GM12874 (cell line): ENCODE measurements at regions not wholly inside any gene's neighbourhood (a gene's known extent, or its start where the extent isn't known, plus 50 kb on each side); places are given as distances from the start of the nearest gene placed in this dataset.

Source experiments
- CTCF ChIP-seq: IDR thresholded peaks from 2 replicates; pipeline ENCODE4 v1.5.1; 2011; ENCODE audit warnings: low read depth, mild to moderate bottlenecking, control low read depth, low read length, moderate library complexity; ENCODE audit not compliant: insufficient read depth

DNA sequence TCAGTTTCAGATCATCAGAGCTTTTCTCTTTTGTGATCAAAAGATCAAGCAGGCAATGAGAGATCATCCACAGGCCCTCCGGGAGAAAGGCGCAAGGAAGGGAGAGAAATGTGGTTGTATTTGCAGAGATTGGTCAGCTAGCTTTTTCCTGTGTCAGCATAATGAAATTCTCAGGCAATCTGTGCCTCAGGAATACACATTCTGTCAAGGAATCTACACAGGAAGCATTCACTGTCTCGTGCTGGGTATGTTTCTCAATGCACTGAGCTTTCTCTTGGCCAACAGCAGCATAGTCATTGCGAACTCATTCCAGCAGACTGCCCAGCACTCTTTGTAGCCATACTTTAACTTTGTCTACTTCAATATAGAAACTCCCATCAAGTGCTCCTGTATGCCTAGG is 413.7 kb downstream of the PPP3CA start:
- TF ChIP-seq CTCF: no peak

- no peak for TF ChIP-seq CTCF
Measured at GRCh38 chr4:100929758-100930157, 411.9 kb upstream of the EMCN start.

- no peak for TF ChIP-seq CTCF
Measured at GRCh38 chr4:100929135-100929534, 411.3 kb upstream of the EMCN start.

DNA sequence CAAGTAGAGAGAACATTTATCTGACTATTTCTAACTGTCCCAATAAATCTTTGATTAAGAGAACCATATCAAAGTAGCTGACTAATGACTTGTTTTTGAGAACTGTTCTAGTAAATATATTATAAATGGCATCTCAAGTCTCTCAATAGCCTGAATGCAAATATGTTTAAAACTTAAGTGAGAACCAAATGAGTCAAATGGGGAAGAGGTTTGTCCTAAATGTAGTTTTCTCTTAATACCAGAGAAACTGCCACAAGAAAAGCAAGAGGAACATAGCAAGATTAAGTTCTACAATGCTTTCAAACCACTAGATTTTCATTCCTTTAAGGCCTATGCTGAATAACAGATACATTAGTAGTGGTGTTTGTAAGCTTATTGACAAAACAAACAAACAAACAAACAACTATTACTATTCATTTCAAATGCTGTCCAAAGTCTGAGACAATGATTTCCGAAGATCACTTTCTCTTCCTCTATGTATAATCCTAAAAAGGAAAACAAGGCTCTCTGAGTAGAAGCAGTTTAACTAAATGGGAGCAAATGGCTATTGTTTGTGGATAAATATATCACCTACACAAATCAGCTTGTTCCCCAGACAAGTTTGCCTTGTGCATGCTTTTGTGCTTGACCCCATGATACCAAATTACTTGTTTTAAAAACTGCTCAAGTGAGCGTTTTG is 408.4 kb upstream of the EMCN start:
- TF ChIP-seq CTCF: no peak

DNA sequence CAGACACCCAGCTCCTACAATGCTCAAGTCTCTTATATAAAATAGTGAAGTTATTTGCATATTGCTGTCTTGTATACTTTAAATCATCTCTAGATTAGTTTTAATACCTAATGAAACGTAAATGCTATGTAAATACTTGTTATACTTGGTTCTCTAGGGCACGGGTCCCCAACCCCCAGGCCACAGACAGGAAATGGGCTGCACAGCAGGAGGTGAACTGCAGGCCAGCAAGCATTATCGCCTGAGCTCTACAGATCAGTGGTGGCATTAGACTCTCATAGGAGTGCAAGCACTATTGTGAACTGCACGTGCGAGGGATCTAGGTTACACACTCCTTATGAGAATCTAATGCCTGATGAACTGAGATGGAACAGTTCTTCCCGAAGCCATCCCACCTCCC is 395.9 kb upstream of the EMCN start:
- no peak for TF ChIP-seq CTCF

DNA sequence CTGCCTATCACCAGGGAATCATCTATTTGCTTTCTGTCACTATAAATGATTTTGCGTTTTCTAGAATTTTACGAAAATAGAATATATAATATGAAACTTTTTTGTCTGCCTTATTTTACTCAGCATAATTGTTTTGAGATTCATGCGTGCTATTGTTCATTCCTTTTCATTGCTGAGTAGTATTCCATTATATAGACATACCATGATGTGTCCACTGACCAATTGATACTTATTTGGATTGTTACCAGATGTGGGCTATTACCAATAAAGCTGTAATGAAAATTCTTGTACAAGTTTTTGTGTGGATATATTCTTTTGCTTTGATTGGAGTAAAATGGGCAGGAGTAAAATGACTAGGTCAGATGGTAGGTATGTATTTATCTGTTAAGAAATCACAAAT is 390.7 kb upstream of the EMCN start:
- no peak for TF ChIP-seq CTCF

- TF ChIP-seq CTCF: peak; percentile 26; the same call in 1 of the 2 replicates
Measured at GRCh38 chr4:100907465-100908454, 389.9 kb upstream of the EMCN start.
